GM18873 (cell line): ENCODE measurements at regions not wholly inside any gene's neighbourhood (a gene's known extent, or its start where the extent isn't known, plus 50 kb on each side); places are given as distances from the start of the nearest gene placed in this dataset.

Experiments used
- ATAC-seq: cut with Tn5 transposase; IDR thresholded peaks from one replicate; pipeline ENCODE4 v1.9.1; 2021; ENCODE audit warnings: mild to moderate bottlenecking, moderate library complexity, moderate number of reproducible peaks; ENCODE audit not compliant: unreplicated experiment, low FRiP score

GRCh38 chr5:174325431-174325830 is 279.9 kb downstream of the NSG2 start:
- ATAC-seq, result no peak

- ATAC-seq, result no peak
Measured at GRCh38 chr5:174325961-174326360, 280.5 kb downstream of the NSG2 start.

GRCh38 chr5:174326372-174326771 is 280.9 kb downstream of the NSG2 start:
- ATAC-seq, result no peak

GRCh38 chr5:174327317-174327864 is 281.9 kb downstream of the NSG2 start:
- ATAC-seq, result no peak

- no peak for ATAC-seq
Measured at GRCh38 chr5:174327896-174328295, 282.4 kb downstream of the NSG2 start.

GRCh38 chr5:174328631-174329299 is 283.3 kb downstream of the NSG2 start:
- no peak for ATAC-seq

- ATAC-seq, result no peak
Measured at GRCh38 chr5:174329738-174330137, 284.2 kb downstream of the NSG2 start.

GRCh38 chr5:174335682-174336364 is 290.3 kb downstream of the NSG2 start:
- no peak for ATAC-seq

GRCh38 chr5:174336479-174336878 is 291.0 kb downstream of the NSG2 start:
- ATAC-seq, result no peak

GRCh38 chr5:174337276-174338184 is 292.0 kb downstream of the NSG2 start:
- no peak for ATAC-seq

GRCh38 chr5:174338185-174339010 is 292.9 kb downstream of the NSG2 start:
- no peak for ATAC-seq

GRCh38 chr5:174339130-174339529 is 293.6 kb downstream of the NSG2 start:
- ATAC-seq, result no peak

- no peak for ATAC-seq
Measured at GRCh38 chr5:174340226-174340625, 294.7 kb downstream of the NSG2 start.

- ATAC-seq, result no peak
Measured at GRCh38 chr5:174342696-174343095, 297.2 kb downstream of the NSG2 start.

- ATAC-seq, result no peak
Measured at GRCh38 chr5:174343826-174344225, 298.3 kb downstream of the NSG2 start.

GRCh38 chr5:174344335-174344734 is 298.8 kb downstream of the NSG2 start:
- ATAC-seq, result no peak

GRCh38 chr5:174347183-174347582 is 301.7 kb downstream of the NSG2 start:
- no peak for ATAC-seq

GRCh38 chr5:174348311-174348981 is 302.9 kb downstream of the NSG2 start:
- no peak for ATAC-seq

GRCh38 chr5:174352681-174353080 is 307.2 kb downstream of the NSG2 start:
- ATAC-seq, result no peak
